Vagina (tissue), 2 donors: ENCODE measurements at regions not wholly inside any gene's neighbourhood (a gene's known extent, or its start where the extent isn't known, plus 50 kb on each side); places are given as distances from the start of the nearest gene placed in this dataset.

Experiments
- POLR2A ChIP-seq, 2 donors: fragments of 450-650 bp; IDR thresholded peaks; one replicate each; pipeline ENCODE4 v1.6.1; 2017; ENCODE audit warnings: antibody characterized with exemption in 2 of 2, mild to moderate bottlenecking in 2 of 2, moderate library complexity in 2 of 2
- POLR2AphosphoS5 ChIP-seq, 2 donors: sonication (generic); formaldehyde crosslinking; IDR thresholded peaks; one replicate each; pipeline ENCODE4 v1.9.0; 2017; ENCODE audit warnings: antibody characterized with exemption in 2 of 2, mild to moderate bottlenecking in 2 of 2, low read depth in 1 of 2; ENCODE audit not compliant: insufficient read depth in 1 of 2
- TF ChIP-seq, protein P1 (sequence below), 3 experiments: fragments of 450-650 bp in 2 of 3; fragments of 200-600 bp in 1 of 3; sonication (generic) in 1 of 3; IDR thresholded peaks; one replicate each; pipeline ENCODE4 v1.5.1; 2017 to 2019; ENCODE audit warnings: antibody characterized with exemption in 3 of 3, mild to moderate bottlenecking in 2 of 3, moderate library complexity in 2 of 3

DNA sequence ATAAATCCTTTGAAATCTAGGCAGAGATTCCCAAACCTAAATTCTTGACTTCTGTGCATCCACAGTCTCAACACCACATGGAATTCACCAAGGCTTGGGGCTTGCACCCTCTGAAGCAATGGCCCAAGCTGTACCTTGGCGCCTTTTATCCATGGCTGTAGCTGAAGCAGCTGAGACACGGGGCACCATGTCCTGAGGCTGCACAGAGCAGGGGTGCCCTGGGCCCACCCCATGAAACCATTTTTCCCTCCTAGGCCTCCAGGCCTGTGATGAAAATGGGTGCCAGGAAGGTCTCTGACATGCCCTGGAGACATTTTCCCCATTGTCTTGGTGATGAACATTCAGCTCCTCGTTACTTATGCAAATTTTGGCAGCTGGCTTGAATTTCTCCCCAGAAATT, 158.6 kb upstream of the NUDT12 start:
- TF ChIP-seq, protein P1, sequence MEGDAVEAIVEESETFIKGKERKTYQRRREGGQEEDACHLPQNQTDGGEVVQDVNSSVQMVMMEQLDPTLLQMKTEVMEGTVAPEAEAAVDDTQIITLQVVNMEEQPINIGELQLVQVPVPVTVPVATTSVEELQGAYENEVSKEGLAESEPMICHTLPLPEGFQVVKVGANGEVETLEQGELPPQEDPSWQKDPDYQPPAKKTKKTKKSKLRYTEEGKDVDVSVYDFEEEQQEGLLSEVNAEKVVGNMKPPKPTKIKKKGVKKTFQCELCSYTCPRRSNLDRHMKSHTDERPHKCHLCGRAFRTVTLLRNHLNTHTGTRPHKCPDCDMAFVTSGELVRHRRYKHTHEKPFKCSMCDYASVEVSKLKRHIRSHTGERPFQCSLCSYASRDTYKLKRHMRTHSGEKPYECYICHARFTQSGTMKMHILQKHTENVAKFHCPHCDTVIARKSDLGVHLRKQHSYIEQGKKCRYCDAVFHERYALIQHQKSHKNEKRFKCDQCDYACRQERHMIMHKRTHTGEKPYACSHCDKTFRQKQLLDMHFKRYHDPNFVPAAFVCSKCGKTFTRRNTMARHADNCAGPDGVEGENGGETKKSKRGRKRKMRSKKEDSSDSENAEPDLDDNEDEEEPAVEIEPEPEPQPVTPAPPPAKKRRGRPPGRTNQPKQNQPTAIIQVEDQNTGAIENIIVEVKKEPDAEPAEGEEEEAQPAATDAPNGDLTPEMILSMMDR (IDR thresholded peaks at IDR 0.05): no peak
- TF ChIP-seq POLR2AphosphoS5 (IDR thresholded peaks at IDR 0.05; ENCODE audit: insufficient read depth in 1 of 2, low read depth in 1 of 2) (no peak), POLR2A (IDR thresholded peaks at IDR 0.05) (no peak)
